ENCODE measurements at regions not wholly inside any gene's neighbourhood (a gene's known extent, or its start where the extent isn't known, plus 50 kb on each side); places are given as distances from the start of the nearest gene placed in this dataset.
A peak's percentile ranks its signal among the peaks of the same experiment; 100 is the strongest.

DNA sequence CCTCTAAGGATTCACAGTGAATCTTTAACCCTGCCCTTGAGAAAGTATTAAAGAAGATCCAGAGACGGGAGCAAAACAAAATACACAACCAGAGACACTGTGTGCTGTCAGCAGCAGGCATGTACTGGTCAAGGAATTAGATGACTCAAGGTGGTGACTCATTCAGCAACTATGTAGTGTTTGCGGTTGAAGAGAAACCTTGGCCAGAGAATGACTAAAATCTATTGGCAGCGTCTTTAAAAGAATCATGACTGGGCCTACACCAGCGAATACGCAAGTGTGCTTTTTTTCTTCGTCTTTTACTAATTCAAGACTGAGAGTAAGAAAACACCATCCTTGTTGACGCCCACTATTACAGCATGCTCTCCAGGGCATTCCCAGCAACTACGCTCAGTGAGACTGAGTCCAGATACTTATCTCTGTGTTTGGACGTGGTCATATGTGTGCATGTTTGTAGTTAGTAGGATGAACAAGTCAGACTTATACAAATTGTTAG, 72.4 kb upstream of the BACH2 start:
- no peaks in the 10 kb centered on the region for H3K27me3 Mint-ChIP-seq
- Histone ChIP-seq H3K9me3 (ENCODE audit: control insufficient read depth in 1 of 2, low read length in 2 of 2) (no peaks in the 10 kb centered on the region), H3K27me3 (ENCODE audit: insufficient read depth, low read length) (no peaks in the 10 kb centered on the region), H3K36me3 (ENCODE audit: insufficient read depth, low read length) (no peaks in the 10 kb centered on the region), H3K4me3 (ENCODE audit: low read length in 2 of 2) (no peak overlapping the region), H3K27ac (ENCODE audit: low read depth, low read length) (no peak overlapping the region), H3K4me1 (ENCODE audit: insufficient read depth, low read length) (peaks cover 9% of the 10 kb centered on the region)
- H3K4me1 Mint-ChIP-seq, result peaks cover 2 to 18% (median 8%) of the 10 kb centered on the region in 4 donors
- peak overlapping the region in 3 of 7 donors; percentile 3 to 36 (median 15) for H3K27ac Mint-ChIP-seq
- peaks cover 0 to 4% (median 0%) of the 10 kb centered on the region in 8 donors for H3K9me3 Mint-ChIP-seq
- CTCF ChIA-PET (ENCODE audit: partially characterized antibody), result no interaction called here
- POLR2A ChIA-PET (ENCODE audit: partially characterized antibody), result no interaction called here
- peak in 1 of 5 donors; percentile 53 for DNase-seq
- no peak overlapping the region for H3K4me3 Mint-ChIP-seq
- intact Hi-C loops (cut with micrococcal nuclease), result loop anchor here (5.0 kb wide), 1 partner anchor 42 kb away; no protein-coding TSS in a partner anchor
- H3K36me3 Mint-ChIP-seq, result no peaks in the 10 kb centered on the region

DNA sequence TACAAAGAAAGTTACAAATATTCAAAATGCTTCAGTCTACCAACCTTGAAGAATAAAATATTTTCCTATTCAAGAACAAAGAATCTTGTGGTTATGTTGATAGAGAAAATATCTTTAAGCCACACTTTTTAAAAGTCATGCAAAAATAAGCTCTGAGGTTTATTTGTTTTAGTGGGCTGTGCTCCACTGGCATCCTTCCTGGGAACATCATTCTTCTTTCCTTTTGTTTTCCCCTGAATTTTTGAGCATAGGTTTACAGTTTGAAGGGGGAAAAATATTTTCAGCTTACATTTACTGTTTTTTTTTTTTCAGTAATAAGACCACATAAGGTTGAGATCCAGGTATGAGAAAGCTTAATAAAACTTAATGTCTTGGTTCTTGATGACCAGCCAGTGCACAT, 72.0 kb upstream of the BACH2 start:
- H3K27ac ChIP-seq (ENCODE audit: low read depth, low read length), result no peak overlapping the region
- H3K36me3 ChIP-seq (ENCODE audit: insufficient read depth, low read length), result no peaks in the 10 kb centered on the region
- CTCF ChIA-PET (ENCODE audit: partially characterized antibody), result interaction anchor here (1.0 kb wide), 1 partner anchor 428 kb away, joined by 3 read pairs; no protein-coding TSS in a partner anchor
- no peaks in the 10 kb centered on the region for H3K27me3 ChIP-seq (ENCODE audit: insufficient read depth, low read length)
- POLR2A ChIA-PET (ENCODE audit: partially characterized antibody), result no interaction called here
- DNase-seq, result no peak
- H3K4me1 ChIP-seq (ENCODE audit: insufficient read depth, low read length), result peaks cover 9% of the 10 kb centered on the region
- intact Hi-C loops (cut with micrococcal nuclease), result loop anchor here (5.0 kb wide), 1 partner anchor 41 kb away; no protein-coding TSS in a partner anchor
- H3K9me3 ChIP-seq (ENCODE audit: control insufficient read depth in 1 of 2, low read length in 2 of 2), result no peaks in the 10 kb centered on the region
- Mint-ChIP-seq H3K36me3 (no peaks in the 10 kb centered on the region), H3K4me1 (peaks cover 2 to 18% (median 8%) of the 10 kb centered on the region in 4 donors), H3K4me3 (no peak overlapping the region), H3K9me3 (peaks cover 0 to 4% (median 0%) of the 10 kb centered on the region in 8 donors), H3K27ac (peak overlapping the region in 2 of 7 donors; percentile 3 to 15), H3K27me3 (peaks cover 0 to 2% of the 10 kb centered on the region in 2 donors)
- no peak overlapping the region for H3K4me3 ChIP-seq (ENCODE audit: low read length in 2 of 2)

DNA sequence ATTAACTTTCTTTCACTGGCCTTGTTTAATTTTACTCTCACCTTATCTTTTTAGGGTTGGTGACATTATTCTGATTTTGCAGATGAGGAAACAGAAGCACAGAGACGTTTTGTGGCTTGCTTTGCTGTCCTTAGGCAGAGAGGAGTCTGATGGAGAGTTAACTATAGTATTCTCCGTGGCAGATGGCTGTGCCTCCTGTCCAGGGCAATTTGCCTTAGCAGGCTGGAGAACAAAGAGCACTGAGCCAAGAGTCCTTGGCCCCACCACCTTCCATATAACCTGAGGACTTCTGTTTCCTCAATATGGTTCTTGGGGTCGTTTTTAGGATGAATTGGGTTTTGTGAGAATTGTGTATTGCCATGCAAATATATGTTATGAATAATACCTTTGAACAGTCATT, 71.4 kb upstream of the BACH2 start:
- intact Hi-C loops (cut with micrococcal nuclease), result loop anchor here (5.0 kb wide), 1 partner anchor 41 kb away; no protein-coding TSS in a partner anchor
- CTCF ChIA-PET (ENCODE audit: partially characterized antibody), result interaction anchor here (1.0 kb wide), 1 partner anchor 428 kb away, joined by 3 read pairs; no protein-coding TSS in a partner anchor

DNA sequence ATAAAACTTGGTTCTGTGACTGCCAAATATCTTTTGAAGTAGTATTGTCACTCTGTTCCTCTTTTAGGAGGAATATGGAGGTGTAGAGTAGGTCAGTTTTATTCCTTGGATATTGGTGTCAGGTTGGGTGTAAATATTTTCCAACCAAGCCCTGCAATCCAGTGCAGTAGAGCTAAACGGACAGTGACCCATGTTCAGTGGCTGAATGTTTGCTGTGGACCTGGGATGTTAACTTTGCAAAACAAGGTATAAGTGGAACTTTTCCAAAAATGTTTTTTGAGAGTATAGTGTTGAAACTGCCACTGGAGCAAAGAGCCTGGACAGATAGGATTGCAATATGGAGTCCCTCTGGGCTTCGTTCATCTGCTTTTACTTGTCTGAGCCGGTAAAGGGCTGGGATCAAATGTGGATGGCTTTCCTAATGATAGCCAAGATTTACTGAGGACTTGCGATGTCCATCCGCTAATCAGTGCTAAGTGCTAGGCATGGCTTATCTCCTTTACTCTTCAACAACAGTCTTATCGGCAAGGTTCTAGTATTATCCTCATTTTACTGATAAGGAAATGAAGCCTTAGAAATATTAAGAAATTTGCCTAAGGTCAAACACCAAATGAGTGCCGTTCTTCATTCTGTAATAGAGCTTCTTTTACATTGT, 69.0 kb upstream of the BACH2 start:
- DNase-seq, result no peak
- no peaks in the 10 kb centered on the region for H3K9me3 ChIP-seq (ENCODE audit: control insufficient read depth in 1 of 2, low read length in 2 of 2)
- H3K36me3 ChIP-seq (ENCODE audit: insufficient read depth, low read length), result no peaks in the 10 kb centered on the region
- peaks cover 2 to 3% of the 10 kb centered on the region in 2 donors for H3K27me3 Mint-ChIP-seq
- H3K36me3 Mint-ChIP-seq, result no peaks in the 10 kb centered on the region
- H3K27ac Mint-ChIP-seq, result no peak overlapping the region
- H3K4me1 ChIP-seq (ENCODE audit: insufficient read depth, low read length), result peaks cover 9% of the 10 kb centered on the region
- intact Hi-C loops (cut with micrococcal nuclease), result loop anchor here (5.0 kb wide), 1 partner anchor 38 kb away; no protein-coding TSS in a partner anchor
- H3K27me3 ChIP-seq (ENCODE audit: insufficient read depth, low read length), result no peaks in the 10 kb centered on the region
- H3K9me3 Mint-ChIP-seq, result peaks cover 0 to 4% (median 0%) of the 10 kb centered on the region in 8 donors
- ChIA-PET POLR2A (ENCODE audit: partially characterized antibody) (no interaction called here), CTCF (ENCODE audit: partially characterized antibody) (interaction anchor here (0.7 kb wide), 1 partner anchor 70 kb away, joined by 3 read pairs; no protein-coding TSS in a partner anchor)
- no peak overlapping the region for H3K4me3 ChIP-seq (ENCODE audit: low read length in 2 of 2)
- H3K4me3 Mint-ChIP-seq, result no peak overlapping the region
- H3K27ac ChIP-seq (ENCODE audit: low read depth, low read length), result no peak overlapping the region
- H3K4me1 Mint-ChIP-seq, result peaks cover 2 to 17% (median 8%) of the 10 kb centered on the region in 4 donors

More for the DNA sequence above, 71.4 kb upstream of the BACH2 start:
- H3K4me1 Mint-ChIP-seq, result peaks cover 2 to 18% (median 8%) of the 10 kb centered on the region in 4 donors
- no peak overlapping the region for H3K4me3 ChIP-seq (ENCODE audit: low read length in 2 of 2)
- H3K4me1 ChIP-seq (ENCODE audit: insufficient read depth, low read length), result peaks cover 9% of the 10 kb centered on the region
- no peak overlapping the region for H3K4me3 Mint-ChIP-seq
- H3K9me3 ChIP-seq (ENCODE audit: control insufficient read depth in 1 of 2, low read length in 2 of 2), result no peaks in the 10 kb centered on the region
- H3K27ac ChIP-seq (ENCODE audit: low read depth, low read length), result no peak overlapping the region
- no peak overlapping the region for H3K27ac Mint-ChIP-seq
- POLR2A ChIA-PET (ENCODE audit: partially characterized antibody), result no interaction called here
- peaks cover 0 to 2% of the 10 kb centered on the region in 2 donors for H3K27me3 Mint-ChIP-seq
- DNase-seq, result no peak
- no peaks in the 10 kb centered on the region for H3K27me3 ChIP-seq (ENCODE audit: insufficient read depth, low read length)
- H3K9me3 Mint-ChIP-seq, result peaks cover 0 to 4% (median 0%) of the 10 kb centered on the region in 8 donors
- H3K36me3 ChIP-seq (ENCODE audit: insufficient read depth, low read length), result no peaks in the 10 kb centered on the region
- no peaks in the 10 kb centered on the region for H3K36me3 Mint-ChIP-seq

DNA sequence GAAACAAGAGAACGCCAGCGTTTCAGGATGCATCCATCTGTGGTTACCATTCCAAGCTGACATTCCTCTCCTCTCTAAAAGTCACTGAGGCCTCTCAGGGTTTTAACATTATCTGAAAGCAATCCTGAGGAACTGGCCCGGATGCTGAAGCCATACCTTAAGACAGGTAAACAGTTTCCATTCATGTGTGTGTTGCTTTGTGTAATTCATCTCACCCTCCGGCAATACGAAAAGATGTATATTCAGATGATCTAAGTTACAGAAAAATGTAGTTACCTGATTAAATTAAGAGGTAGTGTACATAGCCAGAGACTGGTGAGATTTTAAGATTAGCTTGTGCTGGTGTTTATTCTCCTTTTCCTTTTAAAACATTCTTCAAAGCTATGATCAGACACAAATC, 68.4 kb upstream of the BACH2 start:
- no peaks in the 10 kb centered on the region for H3K27me3 ChIP-seq (ENCODE audit: insufficient read depth, low read length)
- H3K27ac Mint-ChIP-seq, result no peak overlapping the region
- DNase-seq, result no peak
- H3K36me3 Mint-ChIP-seq, result no peaks in the 10 kb centered on the region
- POLR2A ChIA-PET (ENCODE audit: partially characterized antibody), result no interaction called here
- H3K4me1 ChIP-seq (ENCODE audit: insufficient read depth, low read length), result peaks cover 9% of the 10 kb centered on the region
- no peaks in the 10 kb centered on the region for H3K9me3 ChIP-seq (ENCODE audit: control insufficient read depth in 1 of 2, low read length in 2 of 2)
- peaks cover 0 to 4% (median 0%) of the 10 kb centered on the region in 8 donors for H3K9me3 Mint-ChIP-seq
- intact Hi-C loops (cut with micrococcal nuclease), result loop anchor here (5.0 kb wide), 1 partner anchor 38 kb away; no protein-coding TSS in a partner anchor
- CTCF ChIA-PET (ENCODE audit: partially characterized antibody), result interaction anchor here (0.7 kb wide), 1 partner anchor 70 kb away, joined by 3 read pairs; no protein-coding TSS in a partner anchor
- peaks cover 2 to 3% of the 10 kb centered on the region in 2 donors for H3K27me3 Mint-ChIP-seq
- no peak overlapping the region for H3K4me3 ChIP-seq (ENCODE audit: low read length in 2 of 2)
- H3K4me1 Mint-ChIP-seq, result peaks cover 2 to 13% (median 8%) of the 10 kb centered on the region in 4 donors
- H3K4me3 Mint-ChIP-seq, result no peak overlapping the region
- H3K27ac ChIP-seq (ENCODE audit: low read depth, low read length), result no peak overlapping the region
- H3K36me3 ChIP-seq (ENCODE audit: insufficient read depth, low read length), result no peaks in the 10 kb centered on the region

DNA sequence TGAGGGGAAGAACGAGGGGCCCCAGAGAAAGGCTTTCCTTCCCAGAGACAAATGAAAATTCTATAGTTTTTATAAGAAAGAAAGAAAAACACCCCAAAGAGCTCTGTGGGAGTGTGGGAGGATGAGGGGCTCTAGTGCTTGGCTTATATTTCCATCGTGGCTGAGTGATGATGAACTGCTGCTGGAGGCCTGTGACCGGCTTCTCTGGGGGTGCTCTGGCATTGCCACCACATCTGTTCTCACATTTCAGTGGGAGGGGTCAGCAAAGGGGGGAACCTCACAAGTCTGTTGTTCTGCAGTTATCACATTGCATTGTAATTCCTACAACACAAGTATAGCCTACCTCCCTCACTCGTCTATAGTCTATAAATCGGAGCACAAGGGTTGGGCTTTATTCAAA, 67.6 kb upstream of the BACH2 start:
- Mint-ChIP-seq H3K27ac (peak overlapping the region in 1 of 7 donors; percentile 16), H3K27me3 (peaks cover 2 to 3% of the 10 kb centered on the region in 2 donors), H3K36me3 (no peaks in the 10 kb centered on the region), H3K4me1 (peaks cover 2 to 7% (median 5%) of the 10 kb centered on the region in 4 donors), H3K4me3 (no peak overlapping the region), H3K9me3 (peaks cover 0 to 4% (median 0%) of the 10 kb centered on the region in 8 donors)
- Histone ChIP-seq H3K27ac (ENCODE audit: low read depth, low read length) (no peak overlapping the region), H3K27me3 (ENCODE audit: insufficient read depth, low read length) (no peaks in the 10 kb centered on the region), H3K9me3 (ENCODE audit: control insufficient read depth in 1 of 2, low read length in 2 of 2) (no peaks in the 10 kb centered on the region), H3K4me1 (ENCODE audit: insufficient read depth, low read length) (peaks cover 5% of the 10 kb centered on the region), H3K36me3 (ENCODE audit: insufficient read depth, low read length) (no peaks in the 10 kb centered on the region), H3K4me3 (ENCODE audit: low read length in 2 of 2) (no peak overlapping the region)
- POLR2A ChIA-PET (ENCODE audit: partially characterized antibody), result no interaction called here
- intact Hi-C loops (cut with micrococcal nuclease), result no loop called here
- DNase-seq, result no peak
- CTCF ChIA-PET (ENCODE audit: partially characterized antibody), result no interaction called here

DNA sequence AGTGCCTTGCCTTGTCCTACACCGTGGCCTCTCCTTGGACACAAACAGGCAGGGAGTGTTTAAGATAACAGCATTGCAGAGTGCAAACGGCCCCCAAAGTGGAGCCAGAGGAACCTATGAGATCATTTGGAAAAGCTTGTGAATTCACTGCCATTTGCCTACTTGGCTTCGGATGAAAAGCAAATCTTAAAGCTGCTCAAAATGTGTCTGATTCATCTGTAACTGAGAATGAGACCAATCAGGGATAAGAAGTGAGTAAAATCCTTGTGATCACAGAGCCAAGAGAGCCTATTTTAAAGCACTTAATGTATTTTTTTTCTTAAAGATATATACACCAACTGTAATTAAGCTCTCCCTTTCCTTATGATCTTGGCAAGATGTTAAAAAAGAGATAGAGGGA, 65.7 kb upstream of the BACH2 start:
- Histone ChIP-seq H3K9me3 (ENCODE audit: control insufficient read depth in 1 of 2, low read length in 2 of 2) (no peaks in the 10 kb centered on the region), H3K27ac (ENCODE audit: low read depth, low read length) (no peak overlapping the region), H3K27me3 (ENCODE audit: insufficient read depth, low read length) (no peaks in the 10 kb centered on the region), H3K36me3 (ENCODE audit: insufficient read depth, low read length) (no peaks in the 10 kb centered on the region), H3K4me1 (ENCODE audit: insufficient read depth, low read length) (no peaks in the 10 kb centered on the region), H3K4me3 (ENCODE audit: low read length in 2 of 2) (no peak overlapping the region)
- CTCF ChIA-PET (ENCODE audit: partially characterized antibody), result no interaction called here
- Mint-ChIP-seq H3K4me1 (no peaks in the 10 kb centered on the region), H3K36me3 (no peaks in the 10 kb centered on the region), H3K27ac (no peak overlapping the region), H3K9me3 (no peaks in the 10 kb centered on the region), H3K27me3 (peaks cover 2 to 3% of the 10 kb centered on the region in 2 donors), H3K4me3 (no peak overlapping the region)
- POLR2A ChIA-PET (ENCODE audit: partially characterized antibody), result no interaction called here
- DNase-seq, result no peak
- intact Hi-C loops (cut with micrococcal nuclease), result no loop called here

All from CD4-positive, alpha-beta memory T cell (primary cell).